ENCODE measurements at regions not wholly inside any gene's neighbourhood (a gene's known extent, or its start where the extent isn't known, plus 50 kb on each side); places are given as distances from the start of the nearest gene placed in this dataset.

- DNase-seq (ENCODE audit: low spot score): no peak
These were observed 353.2 kb upstream of the PROK2 start for GRCh38 chr3:72137865-72138861.

- no peak for DNase-seq (ENCODE audit: low spot score)
These were observed 350.7 kb upstream of the PROK2 start for GRCh38 chr3:72135636-72136035.

DNA sequence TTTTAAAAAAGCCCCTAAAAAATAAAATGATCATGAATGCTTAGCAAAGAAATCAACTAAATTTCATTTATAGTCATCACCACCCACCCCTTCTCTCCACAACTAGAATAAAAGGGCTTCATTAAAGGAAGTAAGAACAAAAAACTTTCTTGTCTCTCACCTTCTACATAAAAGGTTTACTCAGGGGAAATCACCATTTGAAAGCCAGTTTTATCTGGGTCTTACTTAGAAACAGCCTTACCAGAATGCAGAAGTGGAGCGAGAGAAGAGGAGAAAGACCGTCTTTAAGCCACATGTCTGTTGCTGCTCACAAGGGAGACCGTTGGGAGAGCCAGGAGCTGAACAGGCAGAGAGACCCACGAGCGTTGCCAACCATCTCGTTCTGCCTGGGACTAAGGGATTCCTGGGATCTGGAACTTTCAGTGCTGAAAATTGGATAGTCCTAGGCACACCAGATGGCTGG lies 350.1 kb upstream of the PROK2 start:
- no peak for DNase-seq (ENCODE audit: low spot score)

DNA sequence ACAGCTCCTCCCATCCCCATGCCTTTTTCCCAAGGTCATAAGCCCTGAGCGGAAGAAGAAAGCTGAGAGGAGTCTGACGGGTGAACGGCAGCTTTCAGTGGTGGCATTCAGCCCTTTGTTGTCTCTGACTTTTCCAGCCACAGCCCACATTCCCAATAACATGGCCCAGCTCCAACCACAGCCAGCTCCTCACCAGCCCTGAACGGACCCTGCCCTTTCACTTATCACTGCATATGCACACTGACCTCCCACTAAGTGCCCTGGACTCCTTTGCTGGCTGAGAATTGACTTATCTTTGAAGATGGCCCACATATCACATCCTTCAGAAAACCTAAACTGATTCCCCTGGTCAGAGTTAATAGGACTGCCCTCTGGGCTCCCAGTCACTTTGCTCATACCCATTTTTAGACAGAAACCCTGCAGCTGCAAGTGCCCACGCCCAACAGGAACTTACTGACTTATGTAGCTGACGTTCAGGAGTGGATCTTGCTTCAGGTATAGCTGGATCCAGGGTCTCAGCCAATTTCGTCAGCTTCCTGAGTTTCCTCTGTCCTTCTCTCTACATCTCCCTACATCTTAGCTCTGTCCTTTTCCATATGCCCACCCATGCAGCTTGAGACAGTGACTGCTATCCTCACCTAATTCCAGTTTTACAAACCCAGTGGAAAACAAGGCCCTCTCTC lies 348.5 kb upstream of the PROK2 start:
- no peak for DNase-seq (ENCODE audit: low spot score)

- DNase-seq (ENCODE audit: low spot score): no peak
These were observed 347.0 kb upstream of the PROK2 start for GRCh38 chr3:72131899-72132298.

GRCh38 chr3:72130565-72130964 lies 345.6 kb upstream of the PROK2 start:
- no peak for DNase-seq (ENCODE audit: low spot score)

DNA sequence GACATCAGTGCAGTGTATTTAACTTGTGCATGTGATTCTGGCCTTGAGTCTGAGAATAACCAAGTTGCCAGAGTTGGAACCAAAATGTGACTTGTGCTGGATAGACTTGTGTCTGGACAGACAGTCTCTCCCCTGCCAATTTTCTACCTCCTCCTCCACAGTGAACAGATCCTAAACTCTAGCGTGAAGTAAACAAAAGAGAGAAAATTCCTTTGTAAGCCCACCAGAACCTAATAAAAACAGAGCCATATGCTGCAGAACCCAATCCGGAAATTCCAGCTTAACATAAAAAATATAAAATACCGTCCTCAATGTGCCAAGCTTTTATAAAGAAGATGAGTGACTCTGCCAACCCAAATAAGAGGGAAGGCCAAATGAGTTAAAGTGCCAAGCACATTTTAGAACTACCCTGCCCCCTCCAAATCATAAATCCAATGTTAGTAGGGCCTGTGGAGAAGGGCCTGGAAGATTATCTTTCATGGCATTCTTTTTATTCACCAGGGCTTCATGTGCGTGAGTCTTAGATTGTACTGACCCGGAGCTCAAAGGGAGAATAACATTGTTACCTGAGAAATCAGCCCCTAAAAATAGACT lies 344.6 kb upstream of the PROK2 start:
- DNase-seq (ENCODE audit: low spot score): no peak

DNA sequence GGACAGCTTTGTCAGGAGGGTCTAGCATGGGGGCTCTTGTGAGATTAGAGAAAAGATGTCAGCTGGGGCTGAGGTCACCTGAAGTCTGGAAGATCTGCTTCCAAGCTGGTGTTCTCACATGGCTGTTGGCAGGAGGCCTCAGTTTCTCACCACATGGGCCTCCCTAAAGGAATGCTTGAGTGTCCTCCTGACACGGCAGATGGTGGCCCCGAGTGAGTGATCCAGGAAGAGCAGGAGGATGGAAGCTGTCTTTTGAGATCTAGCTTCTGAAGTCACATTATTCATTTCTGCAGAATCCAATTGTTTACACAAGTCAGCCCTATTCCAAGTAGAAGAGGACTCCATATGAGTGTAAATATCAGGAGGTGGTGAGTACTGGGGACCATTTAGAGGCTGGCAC lies 344.0 kb upstream of the PROK2 start:
- DNase-seq (ENCODE audit: low spot score): no peak

DNA sequence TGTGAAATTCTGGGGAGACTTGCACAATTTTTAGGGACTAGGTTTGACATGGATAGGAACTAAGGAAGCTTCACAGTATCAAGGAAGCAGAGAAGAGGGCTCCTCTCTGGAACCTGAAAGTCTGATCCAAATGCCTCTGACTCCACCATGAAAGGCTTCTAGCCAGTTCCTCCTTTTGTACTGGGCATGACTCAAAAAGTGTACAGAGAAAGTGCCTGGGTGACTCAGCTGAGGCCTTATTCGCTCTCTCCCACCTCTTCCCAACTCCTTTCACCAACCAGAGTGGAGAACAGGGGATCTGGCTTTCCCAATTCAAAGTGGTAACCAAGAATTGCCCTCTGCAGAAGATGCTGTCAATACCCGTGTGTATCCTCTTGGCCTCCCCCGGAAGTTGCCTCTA lies 342.9 kb upstream of the PROK2 start:
- no peak for DNase-seq (ENCODE audit: low spot score)

DNA sequence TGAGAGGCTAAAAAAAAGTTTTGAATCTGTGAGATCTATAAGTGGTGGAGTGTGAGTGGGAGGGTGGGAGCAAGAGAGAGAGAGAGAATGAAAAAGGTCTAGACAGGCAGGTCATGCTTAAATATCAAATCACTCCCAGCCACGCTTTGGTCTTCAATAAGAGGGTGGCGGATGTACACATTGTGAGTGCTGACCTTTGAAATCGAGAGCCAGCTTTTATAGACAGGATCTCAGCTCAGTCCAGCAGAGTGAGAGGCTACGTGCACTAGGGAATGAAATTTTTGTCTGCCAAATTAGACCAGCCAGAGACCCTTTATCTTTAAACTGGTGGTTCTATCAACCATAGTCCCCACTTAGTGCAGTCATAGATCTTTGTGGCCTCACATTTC lies 342.3 kb upstream of the PROK2 start:
- DNase-seq (ENCODE audit: low spot score): no peak

DNA sequence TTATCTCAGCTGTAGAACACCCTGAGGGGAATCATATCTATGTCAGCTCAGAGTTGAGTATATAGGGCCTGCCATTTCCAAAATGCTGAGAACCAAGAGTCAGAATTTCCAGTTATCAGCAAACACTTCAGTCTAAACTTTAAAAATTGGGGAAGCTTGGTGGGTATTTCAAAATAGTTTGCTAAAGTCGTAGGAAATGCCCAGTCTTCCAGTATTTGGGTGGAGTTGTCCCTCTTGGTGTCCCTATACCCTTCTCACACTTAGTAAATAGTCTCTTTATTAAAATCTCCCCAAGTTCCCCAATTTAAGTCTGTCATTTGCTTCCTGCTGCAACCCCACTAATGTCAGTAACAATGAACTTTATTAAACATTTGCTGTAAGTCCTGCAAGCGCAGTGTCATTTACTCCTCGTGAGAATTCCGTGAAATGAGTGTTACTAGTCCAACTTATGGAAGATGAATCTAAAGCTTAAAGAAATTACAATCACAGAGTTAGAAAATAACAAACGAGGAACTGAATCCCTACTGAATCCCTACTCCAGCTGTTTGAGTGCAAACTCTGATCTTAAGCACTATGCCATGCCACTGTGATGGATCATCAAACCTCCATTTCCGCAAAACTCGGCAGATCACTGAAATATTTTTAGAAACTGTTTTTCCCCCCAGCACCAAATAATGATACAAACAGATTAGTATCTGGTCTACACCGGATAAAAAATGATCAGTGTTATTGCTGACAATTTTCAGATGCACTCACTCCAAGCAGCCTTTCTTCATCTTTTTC lies 341.7 kb upstream of the PROK2 start:
- DNase-seq (ENCODE audit: low spot score): no peak

DNA sequence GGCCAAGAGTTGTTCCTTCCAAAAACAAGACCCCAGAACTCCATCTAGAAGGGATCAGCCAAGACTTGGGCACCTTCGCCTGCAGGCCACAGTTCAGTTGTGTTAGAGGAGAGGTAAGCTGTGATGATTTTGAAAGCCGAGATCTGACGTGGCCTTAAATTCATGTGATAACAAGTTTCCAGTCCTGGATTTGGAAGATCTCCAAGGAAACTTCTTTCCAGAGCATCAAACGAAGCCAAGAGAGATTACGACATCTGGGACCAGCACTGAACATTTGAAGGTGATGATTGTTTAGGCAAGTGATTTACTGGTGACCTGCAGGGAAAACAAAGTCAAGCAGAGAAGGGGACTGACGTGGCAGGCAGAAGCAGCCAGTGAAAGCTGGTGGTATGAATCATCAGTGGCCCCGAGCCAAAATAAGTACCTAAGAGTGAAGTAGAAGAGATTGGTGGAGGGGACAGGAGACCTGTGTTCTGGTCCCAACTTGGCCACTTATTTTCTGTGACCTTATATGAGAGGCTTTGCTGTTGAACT lies 339.0 kb upstream of the PROK2 start:
- DNase-seq (ENCODE audit: low spot score): no peak

- no peak for DNase-seq (ENCODE audit: low spot score)
These were observed 336.1 kb upstream of the PROK2 start for GRCh38 chr3:72120806-72121778.

GRCh38 chr3:72120039-72120438 lies 335.1 kb upstream of the PROK2 start:
- no peak for DNase-seq (ENCODE audit: low spot score)

DNA sequence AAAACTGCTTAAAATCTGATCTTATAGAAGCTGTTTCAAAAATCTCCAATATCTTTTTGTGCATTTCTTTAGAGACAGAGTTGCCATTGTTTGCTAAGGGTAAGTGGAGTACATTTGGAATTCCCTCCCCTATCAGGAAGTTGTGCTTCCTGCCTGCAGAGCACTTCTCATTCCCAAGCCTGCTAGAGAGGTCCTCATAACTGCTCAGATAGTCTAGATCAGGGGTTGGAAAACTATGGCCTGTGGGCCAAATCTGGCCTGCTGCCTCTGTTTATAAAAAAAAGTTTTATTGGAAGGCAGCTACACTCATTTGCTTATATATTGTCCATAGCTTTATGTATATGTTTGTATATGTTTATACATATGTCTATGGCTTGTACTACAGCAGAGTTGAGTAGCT lies 333.7 kb upstream of the PROK2 start:
- DNase-seq (ENCODE audit: low spot score): no peak

- DNase-seq (ENCODE audit: low spot score): peak; percentile 39
These were observed 331.3 kb upstream of the PROK2 start for GRCh38 chr3:72116226-72116625.

- no peak for DNase-seq (ENCODE audit: low spot score)
These were observed 330.4 kb upstream of the PROK2 start for GRCh38 chr3:72115307-72115706.

- no peak for DNase-seq (ENCODE audit: low spot score)
These were observed 329.8 kb upstream of the PROK2 start for GRCh38 chr3:72114773-72115172.

- no peak for DNase-seq (ENCODE audit: low spot score)
These were observed 329.0 kb upstream of the PROK2 start for GRCh38 chr3:72113964-72114363.

- DNase-seq (ENCODE audit: low spot score): no peak
These were observed 328.6 kb upstream of the PROK2 start for GRCh38 chr3:72113564-72113963.

- no peak for DNase-seq (ENCODE audit: low spot score)
These were observed 327.5 kb upstream of the PROK2 start for GRCh38 chr3:72112435-72112834.
